ENCODE measurements at regions not wholly inside any gene's neighbourhood (a gene's known extent, or its start where the extent isn't known, plus 50 kb on each side); places are given as distances from the start of the nearest gene placed in this dataset.

- TF ChIP-seq, protein P1, sequence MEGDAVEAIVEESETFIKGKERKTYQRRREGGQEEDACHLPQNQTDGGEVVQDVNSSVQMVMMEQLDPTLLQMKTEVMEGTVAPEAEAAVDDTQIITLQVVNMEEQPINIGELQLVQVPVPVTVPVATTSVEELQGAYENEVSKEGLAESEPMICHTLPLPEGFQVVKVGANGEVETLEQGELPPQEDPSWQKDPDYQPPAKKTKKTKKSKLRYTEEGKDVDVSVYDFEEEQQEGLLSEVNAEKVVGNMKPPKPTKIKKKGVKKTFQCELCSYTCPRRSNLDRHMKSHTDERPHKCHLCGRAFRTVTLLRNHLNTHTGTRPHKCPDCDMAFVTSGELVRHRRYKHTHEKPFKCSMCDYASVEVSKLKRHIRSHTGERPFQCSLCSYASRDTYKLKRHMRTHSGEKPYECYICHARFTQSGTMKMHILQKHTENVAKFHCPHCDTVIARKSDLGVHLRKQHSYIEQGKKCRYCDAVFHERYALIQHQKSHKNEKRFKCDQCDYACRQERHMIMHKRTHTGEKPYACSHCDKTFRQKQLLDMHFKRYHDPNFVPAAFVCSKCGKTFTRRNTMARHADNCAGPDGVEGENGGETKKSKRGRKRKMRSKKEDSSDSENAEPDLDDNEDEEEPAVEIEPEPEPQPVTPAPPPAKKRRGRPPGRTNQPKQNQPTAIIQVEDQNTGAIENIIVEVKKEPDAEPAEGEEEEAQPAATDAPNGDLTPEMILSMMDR (conservative IDR thresholded peaks at IDR 0.05; ENCODE audit: low read depth, low read length): no peak
- no peak for TF ChIP-seq EZH2 (IDR thresholded peaks at IDR 0.05; ENCODE audit: borderline replicate concordance, low read depth, low read length, poor library complexity, severe bottlenecking)
Measured at GRCh38 chr6:19972221-19972620, 135.1 kb downstream of the ID4 start.
